Upper lobe of left lung (tissue), 4 donors: ENCODE measurements at regions not wholly inside any gene's neighbourhood (a gene's known extent, or its start where the extent isn't known, plus 50 kb on each side); places are given as distances from the start of the nearest gene placed in this dataset.

Experiments used
- CTCF ChIP-seq, 6 experiments: fragments of 450-650 bp in 4 of 6; fragments of 200-600 bp in 2 of 6; sonication (generic) in 2 of 6; IDR thresholded peaks; one replicate each; pipeline ENCODE4 v1.5.1; 2016 to 2019; ENCODE audit warnings: antibody characterized with exemption in 6 of 6
- EP300 ChIP-seq, 4 donors: sonication (generic); formaldehyde crosslinking; IDR thresholded peaks; one replicate each; pipeline ENCODE4 v1.5.1; 2017; ENCODE audit warnings: antibody characterized with exemption in 4 of 4, control low read depth in 2 of 4
- POLR2A ChIP-seq, 4 donors: fragments of 450-650 bp; IDR thresholded peaks; one replicate each; pipeline ENCODE4 v1.5.1; 2016 to 2017; ENCODE audit warnings: antibody characterized with exemption in 4 of 4, mild to moderate bottlenecking in 2 of 4
- POLR2AphosphoS5 ChIP-seq, 2 donors: sonication (generic); formaldehyde crosslinking; IDR thresholded peaks; one replicate each; pipeline ENCODE4 v1.5.1; 2017; ENCODE audit warnings: antibody characterized with exemption in 2 of 2

GRCh38 chr12:125372085-125372484 lies 306.9 kb downstream of the AACS start:
- TF ChIP-seq POLR2A (IDR thresholded peaks at IDR 0.05) (no peak), POLR2AphosphoS5 (IDR thresholded peaks at IDR 0.05) (no peak), CTCF (IDR thresholded peaks at IDR 0.05) (no peak), EP300 (IDR thresholded peaks at IDR 0.05) (no peak)
